Choroid plexus epithelial cell (primary cell): ENCODE measurements at regions not wholly inside any gene's neighbourhood (a gene's known extent, or its start where the extent isn't known, plus 50 kb on each side); places are given as distances from the start of the nearest gene placed in this dataset.

Experiments used
- DNase-seq: peaks from one replicate; pipeline ENCODE4 v3.0.0-alpha.2; 2010; ENCODE audit warnings: low read depth
- H3K4me3 ChIP-seq: 2 replicates; pipeline ENCODE4 v1.5.1; 2011; ENCODE audit warnings: low read depth, mild to moderate bottlenecking, control low read depth, low read length, moderate library complexity
- CTCF ChIP-seq: conservative IDR thresholded peaks from 2 replicates; pipeline ENCODE4 v1.5.1; 2011; ENCODE audit warnings: low read depth, mild to moderate bottlenecking, control low read depth, inconsistent platforms, low read length, moderate library complexity

DNA sequence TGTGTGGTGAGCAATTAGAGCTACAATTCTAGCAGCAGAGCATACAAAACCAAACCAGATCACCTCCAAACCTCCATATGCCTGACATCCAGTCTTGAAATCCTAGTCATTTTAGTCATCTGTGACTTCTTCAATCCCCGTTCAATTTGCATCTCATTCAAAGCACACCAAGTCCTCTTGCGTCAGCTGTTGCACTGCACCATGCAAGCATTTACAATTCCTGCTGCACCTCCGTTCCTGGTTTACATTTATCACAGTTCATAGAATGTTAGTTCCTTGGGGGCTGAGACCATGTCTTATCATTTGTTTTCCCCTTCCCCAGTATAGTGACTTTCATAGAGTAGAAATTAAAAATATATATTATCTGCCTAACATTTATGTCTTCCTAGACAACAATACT, 116.9 kb downstream of the BDH1 start:
- no peak for DNase-seq
- H3K4me3 ChIP-seq = no peak overlapping the region
- TF ChIP-seq CTCF = no peak

- DNase-seq = no peak
- no peak for TF ChIP-seq CTCF
- H3K4me3 ChIP-seq = no peak overlapping the region
Observed at GRCh38 chr3:197435426-197435825, 120.3 kb downstream of the BDH1 start.

GRCh38 chr3:197434830-197435229, 120.9 kb downstream of the BDH1 start:
- no peak for TF ChIP-seq CTCF
- no peak overlapping the region for H3K4me3 ChIP-seq
- no peak for DNase-seq

GRCh38 chr3:197432384-197433127, 123.2 kb downstream of the BDH1 start:
- no peak overlapping the region for H3K4me3 ChIP-seq
- TF ChIP-seq CTCF = no peak
- DNase-seq = no peak

GRCh38 chr3:197431346-197431910, 124.3 kb downstream of the BDH1 start:
- TF ChIP-seq CTCF = no peak
- DNase-seq = no peak
- H3K4me3 ChIP-seq = no peak overlapping the region

DNA sequence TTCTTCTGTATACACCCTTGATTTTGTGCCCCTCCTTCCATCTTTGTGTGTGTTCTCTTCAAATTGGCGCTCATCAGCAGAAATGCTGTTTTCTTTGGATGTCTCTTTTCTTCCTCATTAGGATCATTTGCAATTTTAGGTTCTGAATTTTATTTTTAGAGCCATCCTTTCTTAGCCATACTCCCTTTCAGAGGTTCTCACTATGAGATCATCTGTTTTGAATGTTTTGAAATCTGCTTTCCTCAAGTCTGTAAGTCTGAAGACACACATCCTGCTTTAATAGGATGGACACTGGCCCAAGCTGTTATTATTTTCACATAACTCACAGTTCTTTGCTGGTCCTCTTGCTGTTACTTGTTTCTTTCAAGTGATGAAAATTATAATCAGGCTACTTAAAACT, 124.8 kb downstream of the BDH1 start:
- no peak overlapping the region for H3K4me3 ChIP-seq
- no peak for TF ChIP-seq CTCF
- DNase-seq = peak; percentile 82

DNA sequence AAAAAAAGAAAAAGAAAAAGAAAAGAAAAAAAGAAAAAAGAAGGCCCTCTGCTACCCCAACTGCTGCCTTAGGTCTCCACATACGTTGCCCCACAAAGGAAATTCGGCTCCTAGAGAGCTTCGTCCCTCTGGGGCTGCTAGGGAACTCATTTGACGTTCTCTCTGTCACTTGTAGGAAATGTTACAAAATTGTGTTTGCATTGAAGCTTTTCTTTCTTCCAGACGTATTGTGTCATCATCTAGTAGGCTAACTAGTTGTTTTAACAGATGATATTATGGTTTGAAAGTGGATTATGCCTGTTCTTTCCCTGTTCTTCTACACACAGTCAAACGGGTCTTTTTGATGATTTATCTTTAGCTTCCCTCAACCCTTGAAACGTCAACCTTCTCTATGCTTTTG, 125.3 kb downstream of the BDH1 start:
- H3K4me3 ChIP-seq = no peak overlapping the region
- TF ChIP-seq CTCF = no peak
- peak; percentile 35 for DNase-seq
